ENCODE measurements at regions not wholly inside any gene's neighbourhood (a gene's known extent, or its start where the extent isn't known, plus 50 kb on each side); places are given as distances from the start of the nearest gene placed in this dataset.

DNA sequence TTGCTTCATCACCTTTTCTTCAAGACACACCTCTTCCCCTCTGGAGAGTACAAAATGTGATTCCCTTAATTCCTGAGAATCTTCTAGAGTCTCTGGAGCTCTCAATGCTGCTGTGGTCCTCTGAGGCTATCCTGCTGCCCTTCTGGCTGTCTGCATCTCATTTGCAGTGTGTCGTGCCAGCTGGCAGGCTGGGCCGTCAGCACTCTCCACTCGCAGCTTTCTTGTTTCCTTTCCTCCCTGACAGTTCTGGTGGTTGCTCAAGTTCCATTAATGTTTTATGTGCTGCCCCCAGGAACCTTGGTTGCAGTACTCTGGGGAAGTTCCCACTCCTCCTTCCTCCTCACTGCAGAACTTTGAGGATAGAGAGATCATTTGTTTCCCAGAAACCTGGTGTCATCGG is 210.8 kb upstream of the ROPN1 start:
- Histone ChIP-seq H3K79me2 (ENCODE audit: insufficient read depth, low read length) (no peaks in the 10 kb centered on the region), H3K9ac (ENCODE audit: low read length) (no peak overlapping the region)

DNA sequence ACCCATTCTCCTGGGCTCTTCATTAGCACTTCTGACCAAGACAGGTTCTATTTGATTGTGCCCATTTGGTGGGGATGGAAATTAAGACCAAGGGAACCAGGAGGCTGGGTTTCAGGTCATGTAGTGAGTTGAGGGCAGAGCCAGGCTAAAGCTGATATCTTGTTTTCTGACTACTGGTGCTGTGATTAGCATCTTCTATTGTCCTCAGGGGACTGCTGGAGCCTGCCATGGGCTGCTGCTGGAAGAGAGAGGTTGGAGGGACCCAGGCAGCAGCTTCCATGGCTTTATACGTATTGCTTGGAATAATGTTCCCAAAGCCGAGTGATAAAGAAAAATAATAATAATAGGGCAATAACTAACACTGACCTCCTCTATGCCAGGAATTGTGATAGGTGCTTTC is 211.4 kb upstream of the ROPN1 start:
- H3K9me3 ChIP-seq (ENCODE audit: insufficient read depth, low read length), result no peaks in the 10 kb centered on the region
- H4K20me1 ChIP-seq (ENCODE audit: low read depth, low read length), result no peaks in the 10 kb centered on the region
- no peak overlapping the region for H3K4me3 ChIP-seq (ENCODE audit: insufficient read depth, low read length, poor library complexity, severe bottlenecking)
- H3K27ac ChIP-seq (ENCODE audit: low read depth, low read length), result no peak overlapping the region
- no peaks in the 10 kb centered on the region for H3K9me2 ChIP-seq (replicated peaks; ENCODE audit: insufficient read depth, low read length)
- no peak overlapping the region for H3K4me2 ChIP-seq (ENCODE audit: low read depth, low read length, poor library complexity, severe bottlenecking)
- H2AFZ ChIP-seq (ENCODE audit: low read depth, low read length, severe bottlenecking), result no peak overlapping the region
- no peaks in the 10 kb centered on the region for H3F3A ChIP-seq (ENCODE audit: insufficient read depth)
- no peaks in the 10 kb centered on the region for H3K79me2 ChIP-seq (ENCODE audit: insufficient read depth, low read length)
- no peak overlapping the region for H3K9ac ChIP-seq (ENCODE audit: low read length)
- no peaks in the 10 kb centered on the region for H3K36me3 ChIP-seq (ENCODE audit: low read length)
- no peaks in the 10 kb centered on the region for H3K27me3 ChIP-seq (ENCODE audit: low read length)
- TF ChIP-seq, protein P1, sequence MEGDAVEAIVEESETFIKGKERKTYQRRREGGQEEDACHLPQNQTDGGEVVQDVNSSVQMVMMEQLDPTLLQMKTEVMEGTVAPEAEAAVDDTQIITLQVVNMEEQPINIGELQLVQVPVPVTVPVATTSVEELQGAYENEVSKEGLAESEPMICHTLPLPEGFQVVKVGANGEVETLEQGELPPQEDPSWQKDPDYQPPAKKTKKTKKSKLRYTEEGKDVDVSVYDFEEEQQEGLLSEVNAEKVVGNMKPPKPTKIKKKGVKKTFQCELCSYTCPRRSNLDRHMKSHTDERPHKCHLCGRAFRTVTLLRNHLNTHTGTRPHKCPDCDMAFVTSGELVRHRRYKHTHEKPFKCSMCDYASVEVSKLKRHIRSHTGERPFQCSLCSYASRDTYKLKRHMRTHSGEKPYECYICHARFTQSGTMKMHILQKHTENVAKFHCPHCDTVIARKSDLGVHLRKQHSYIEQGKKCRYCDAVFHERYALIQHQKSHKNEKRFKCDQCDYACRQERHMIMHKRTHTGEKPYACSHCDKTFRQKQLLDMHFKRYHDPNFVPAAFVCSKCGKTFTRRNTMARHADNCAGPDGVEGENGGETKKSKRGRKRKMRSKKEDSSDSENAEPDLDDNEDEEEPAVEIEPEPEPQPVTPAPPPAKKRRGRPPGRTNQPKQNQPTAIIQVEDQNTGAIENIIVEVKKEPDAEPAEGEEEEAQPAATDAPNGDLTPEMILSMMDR (IDR thresholded peaks at IDR 0.05; ENCODE audit: insufficient read depth, low read length, poor library complexity, severe bottlenecking), result no peak
- TF ChIP-seq EZH2phosphoT487 (conservative IDR thresholded peaks at IDR 0.05; ENCODE audit: low read length), result no peak

More for the DNA sequence above, 210.8 kb upstream of the ROPN1 start:
- Histone ChIP-seq H3K9me2 (replicated peaks; ENCODE audit: insufficient read depth, low read length) (no peaks in the 10 kb centered on the region), H3K36me3 (ENCODE audit: low read length) (no peaks in the 10 kb centered on the region), H4K20me1 (ENCODE audit: low read depth, low read length) (no peaks in the 10 kb centered on the region), H3F3A (ENCODE audit: insufficient read depth) (no peaks in the 10 kb centered on the region), H3K4me3 (ENCODE audit: insufficient read depth, low read length, poor library complexity, severe bottlenecking) (no peak overlapping the region), H2AFZ (ENCODE audit: low read depth, low read length, severe bottlenecking) (no peak overlapping the region), H3K9me3 (ENCODE audit: insufficient read depth, low read length) (no peaks in the 10 kb centered on the region), H3K27ac (ENCODE audit: low read depth, low read length) (no peak overlapping the region), H3K4me2 (ENCODE audit: low read depth, low read length, poor library complexity, severe bottlenecking) (no peak overlapping the region), H3K27me3 (ENCODE audit: low read length) (no peaks in the 10 kb centered on the region)
- TF ChIP-seq EZH2phosphoT487 (conservative IDR thresholded peaks at IDR 0.05; ENCODE audit: low read length), result no peak
- TF ChIP-seq, protein P1 (IDR thresholded peaks at IDR 0.05; ENCODE audit: insufficient read depth, low read length, poor library complexity, severe bottlenecking), result no peak

DNA sequence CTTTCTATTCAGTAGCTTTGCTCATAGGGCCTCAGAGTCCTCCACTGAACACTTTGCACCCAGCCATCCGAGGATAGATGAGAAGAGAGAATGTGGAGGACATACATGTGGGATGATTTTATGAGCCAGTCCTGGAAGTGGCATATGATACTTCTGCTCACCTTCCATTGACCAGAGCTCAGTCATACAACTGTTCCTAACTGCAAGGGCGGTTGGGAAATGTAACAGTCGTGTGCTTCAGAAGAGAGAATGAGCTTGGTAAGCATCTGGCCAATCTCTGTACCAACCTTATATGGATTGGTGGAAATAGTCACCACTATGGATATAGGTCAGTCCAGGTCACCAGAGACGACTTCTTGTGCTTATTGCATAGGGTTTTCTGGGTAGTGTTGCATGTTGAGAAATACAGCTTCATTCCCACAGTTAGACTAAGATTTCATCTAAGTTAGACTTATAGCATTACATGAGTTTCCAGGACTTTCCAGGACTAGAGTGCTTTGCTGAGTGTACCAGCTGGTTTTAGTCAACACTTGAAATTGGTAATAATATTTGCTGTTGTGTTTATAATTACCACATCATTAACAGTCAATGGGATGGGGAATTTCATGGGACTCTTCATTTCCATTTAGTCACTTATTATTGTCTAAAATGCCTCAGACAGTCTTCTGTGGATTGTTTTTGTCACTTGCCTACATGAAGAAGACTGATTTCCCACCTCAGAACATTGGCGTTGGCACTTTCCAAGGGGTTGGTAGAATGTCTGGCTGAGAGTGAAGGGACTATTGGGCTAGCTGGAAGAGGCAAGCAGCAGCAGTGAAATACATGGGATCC is 214.5 kb upstream of the ROPN1 start:
- Histone ChIP-seq H3K4me3 (ENCODE audit: insufficient read depth, low read length, poor library complexity, severe bottlenecking) (no peak overlapping the region), H3K36me3 (ENCODE audit: low read length) (no peaks in the 10 kb centered on the region), H3K79me2 (ENCODE audit: insufficient read depth, low read length) (no peaks in the 10 kb centered on the region), H2AFZ (ENCODE audit: low read depth, low read length, severe bottlenecking) (no peak overlapping the region), H4K20me1 (ENCODE audit: low read depth, low read length) (no peaks in the 10 kb centered on the region), H3F3A (ENCODE audit: insufficient read depth) (no peaks in the 10 kb centered on the region), H3K27ac (ENCODE audit: low read depth, low read length) (no peak overlapping the region), H3K9me2 (replicated peaks; ENCODE audit: insufficient read depth, low read length) (no peaks in the 10 kb centered on the region), H3K27me3 (ENCODE audit: low read length) (no peaks in the 10 kb centered on the region), H3K9me3 (ENCODE audit: insufficient read depth, low read length) (no peaks in the 10 kb centered on the region), H3K4me2 (ENCODE audit: low read depth, low read length, poor library complexity, severe bottlenecking) (no peak overlapping the region), H3K9ac (ENCODE audit: low read length) (no peak overlapping the region)
- TF ChIP-seq, protein P1 (IDR thresholded peaks at IDR 0.05; ENCODE audit: insufficient read depth, low read length, poor library complexity, severe bottlenecking), result no peak
- TF ChIP-seq EZH2phosphoT487 (conservative IDR thresholded peaks at IDR 0.05; ENCODE audit: low read length), result no peak

Measured in SU-DHL-6 (cell line).